ENCODE measurements at regions not wholly inside any gene's neighbourhood (a gene's known extent, or its start where the extent isn't known, plus 50 kb on each side); places are given as distances from the start of the nearest gene placed in this dataset.

- no peak for DNase-seq
These were observed 381.1 kb upstream of the ACTBL2 start for GRCh38 chr5:57863661-57864060.

- no peak for DNase-seq
These were observed 380.3 kb upstream of the ACTBL2 start for GRCh38 chr5:57862942-57863341.

DNA sequence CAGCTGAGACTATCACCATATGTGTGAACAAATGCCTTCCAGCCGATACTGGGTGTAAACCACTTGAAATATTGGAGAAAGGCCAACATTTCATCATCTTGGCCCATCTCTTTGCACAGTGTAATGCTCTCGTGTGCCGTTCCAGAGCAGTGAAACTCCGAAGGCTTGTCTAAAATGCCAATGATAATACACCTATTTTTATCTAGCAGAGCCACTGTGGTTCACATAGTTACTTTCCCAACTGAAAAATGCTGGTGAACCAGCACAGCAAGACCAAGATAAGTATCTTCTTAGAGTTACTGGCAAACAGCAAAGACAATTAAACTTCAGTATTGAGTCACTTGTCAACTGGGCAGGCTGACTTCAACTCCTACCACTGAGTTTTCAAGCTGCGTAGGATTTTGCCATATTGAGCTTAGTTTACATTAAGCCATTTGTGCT, 379.9 kb upstream of the ACTBL2 start:
- no peak for DNase-seq

GRCh38 chr5:57859626-57860025, 377.0 kb upstream of the ACTBL2 start:
- no peak for DNase-seq

DNA sequence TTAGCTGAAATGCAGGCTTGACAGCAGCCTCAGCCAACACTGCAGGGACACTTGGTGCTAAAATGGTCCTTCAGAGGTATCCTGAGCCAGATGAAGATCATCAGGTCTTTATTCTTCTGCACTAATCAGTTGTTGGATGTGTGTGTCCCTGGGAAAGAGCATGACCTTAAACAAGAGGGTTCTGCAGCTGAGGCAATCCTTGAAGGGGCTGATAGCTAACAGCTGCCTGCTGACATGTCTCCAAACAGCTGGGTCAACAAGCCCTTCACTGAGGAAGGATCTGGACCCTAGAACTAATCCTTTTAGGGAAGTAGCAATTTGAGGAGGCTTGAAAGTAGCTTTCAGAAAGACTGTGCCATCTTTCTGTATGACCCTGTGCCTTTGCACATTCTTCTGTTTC, 376.3 kb upstream of the ACTBL2 start:
- no peak for DNase-seq

GRCh38 chr5:57857696-57858095, 375.1 kb upstream of the ACTBL2 start:
- no peak for DNase-seq

DNA sequence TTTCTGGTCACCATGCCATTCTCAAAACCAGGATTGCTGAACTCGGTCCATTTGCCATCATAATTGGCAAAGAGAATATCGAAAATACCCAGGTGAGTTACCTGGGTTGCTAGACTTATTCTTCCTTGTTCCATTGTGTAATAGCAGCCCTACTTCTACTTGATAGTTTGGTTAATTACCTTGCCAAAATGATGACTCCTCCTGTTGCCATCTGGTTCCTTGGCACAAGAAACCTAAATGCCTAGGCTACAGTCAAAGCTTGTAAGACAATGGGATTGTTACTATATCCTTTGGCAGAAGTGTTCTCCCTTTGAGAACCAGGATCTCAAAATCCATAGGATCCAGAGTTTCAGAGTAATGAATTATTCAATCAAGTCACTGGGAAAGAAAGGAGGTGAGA, 373.2 kb upstream of the ACTBL2 start:
- DNase-seq: no peak

DNA sequence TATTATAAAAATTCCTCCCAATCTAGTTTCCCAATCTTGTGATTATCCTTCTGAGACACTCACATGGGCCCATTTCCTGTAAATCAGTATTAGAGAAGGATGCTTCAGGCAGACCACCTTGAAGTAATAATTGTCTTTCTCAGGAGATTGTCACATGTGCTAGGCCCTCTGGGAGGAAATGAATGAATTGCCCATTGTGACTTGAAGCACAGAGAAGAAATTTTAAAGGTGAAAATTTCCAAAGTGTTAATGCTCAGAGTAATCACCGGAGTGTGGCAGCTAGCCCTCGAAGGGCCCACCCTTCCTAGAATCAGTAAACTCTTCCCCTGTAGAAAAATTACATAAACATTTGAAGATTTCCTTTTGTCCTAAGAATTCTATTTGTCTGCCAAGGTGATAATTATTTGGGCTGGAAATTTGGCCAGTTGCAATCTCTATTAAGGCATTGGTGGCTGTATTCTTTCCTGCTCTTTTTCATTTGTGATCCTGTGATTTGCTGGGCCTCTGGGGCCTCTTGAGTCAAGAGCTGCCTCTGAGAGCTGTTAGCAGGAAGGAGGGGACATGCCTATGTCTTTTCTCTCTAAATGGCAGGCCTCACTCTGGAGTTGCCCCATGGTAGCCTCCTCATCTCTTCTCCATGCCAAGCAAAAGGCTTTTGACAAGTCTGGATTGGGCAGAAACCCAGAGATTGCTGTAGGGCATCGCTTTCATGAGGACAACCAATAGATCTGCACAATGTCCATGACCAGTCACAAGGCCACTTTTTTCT, 371.5 kb upstream of the ACTBL2 start:
- no peak for DNase-seq

DNA sequence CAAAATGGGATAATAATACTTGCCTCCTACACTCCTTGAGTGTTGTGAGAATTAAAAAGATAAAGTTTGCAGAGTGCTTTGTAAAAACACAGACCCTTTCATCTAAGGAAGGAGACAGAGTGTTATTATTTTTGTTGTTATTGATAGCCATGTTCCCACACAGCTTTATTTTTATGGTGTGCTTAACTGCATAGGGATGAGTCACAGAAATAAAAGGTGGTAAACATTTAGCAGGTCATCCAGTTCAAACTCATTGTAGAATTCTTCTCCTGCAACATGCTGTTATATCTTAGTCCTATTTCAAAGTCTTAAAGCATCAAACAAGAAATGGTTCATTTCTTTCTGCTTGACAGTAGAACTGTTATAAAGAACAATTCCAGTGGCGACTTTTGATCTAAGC, 367.5 kb upstream of the ACTBL2 start:
- DNase-seq: no peak

- DNase-seq: no peak
These were observed 362.4 kb upstream of the ACTBL2 start for GRCh38 chr5:57845025-57845424.

DNA sequence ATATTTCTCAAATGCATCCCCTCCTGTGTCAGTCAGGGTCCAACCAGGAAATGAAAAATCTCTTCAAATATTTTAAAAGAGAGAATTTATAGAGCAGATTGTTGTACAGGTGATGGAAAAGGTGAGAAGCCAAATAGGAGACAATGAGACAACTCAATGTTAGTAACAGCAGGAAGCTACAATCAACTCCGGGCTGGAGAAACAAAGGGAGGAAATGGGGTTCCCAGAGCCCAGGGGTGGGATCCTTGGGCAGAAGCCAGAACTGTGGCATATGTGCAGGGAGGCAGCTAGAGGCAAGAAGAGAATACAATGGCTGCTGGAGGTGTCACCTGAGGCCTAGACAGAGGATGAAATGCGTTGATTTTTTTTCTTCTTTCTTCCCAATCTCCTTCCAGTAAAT, 361.8 kb upstream of the ACTBL2 start:
- no peak for DNase-seq

GRCh38 chr5:57843059-57843367, 360.4 kb upstream of the ACTBL2 start:
- no peak for DNase-seq

DNA sequence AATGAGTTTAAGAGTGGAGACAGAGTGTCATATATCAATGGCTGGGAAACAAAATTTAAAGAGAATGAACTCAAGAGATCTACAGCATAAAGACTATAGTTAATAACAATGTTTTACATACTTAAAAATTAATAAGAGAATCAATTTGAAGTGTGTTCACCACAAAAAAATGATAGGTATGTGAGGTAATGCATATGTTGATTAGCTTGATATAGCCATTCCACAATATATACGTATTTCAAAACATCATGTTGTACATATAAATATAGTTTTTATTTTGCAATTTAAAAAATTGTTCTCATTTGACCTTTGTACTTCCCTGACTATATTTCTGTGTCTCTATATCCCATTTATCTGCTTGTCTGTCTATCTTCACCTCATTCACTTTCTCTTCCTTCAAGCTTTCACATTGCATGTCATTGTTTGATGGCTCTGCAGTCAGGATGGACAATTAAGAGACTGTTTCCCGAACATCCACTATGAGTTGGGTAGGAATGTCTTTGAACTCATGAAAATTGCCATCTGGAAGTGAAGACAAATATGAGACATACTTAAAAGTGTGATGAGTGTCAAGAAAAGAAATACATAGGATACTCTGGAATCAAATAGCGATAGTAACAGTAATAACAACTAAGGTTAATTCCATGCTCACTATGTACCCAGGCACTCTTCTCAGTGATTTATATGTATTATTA, 359.9 kb upstream of the ACTBL2 start:
- no peak for DNase-seq

DNA sequence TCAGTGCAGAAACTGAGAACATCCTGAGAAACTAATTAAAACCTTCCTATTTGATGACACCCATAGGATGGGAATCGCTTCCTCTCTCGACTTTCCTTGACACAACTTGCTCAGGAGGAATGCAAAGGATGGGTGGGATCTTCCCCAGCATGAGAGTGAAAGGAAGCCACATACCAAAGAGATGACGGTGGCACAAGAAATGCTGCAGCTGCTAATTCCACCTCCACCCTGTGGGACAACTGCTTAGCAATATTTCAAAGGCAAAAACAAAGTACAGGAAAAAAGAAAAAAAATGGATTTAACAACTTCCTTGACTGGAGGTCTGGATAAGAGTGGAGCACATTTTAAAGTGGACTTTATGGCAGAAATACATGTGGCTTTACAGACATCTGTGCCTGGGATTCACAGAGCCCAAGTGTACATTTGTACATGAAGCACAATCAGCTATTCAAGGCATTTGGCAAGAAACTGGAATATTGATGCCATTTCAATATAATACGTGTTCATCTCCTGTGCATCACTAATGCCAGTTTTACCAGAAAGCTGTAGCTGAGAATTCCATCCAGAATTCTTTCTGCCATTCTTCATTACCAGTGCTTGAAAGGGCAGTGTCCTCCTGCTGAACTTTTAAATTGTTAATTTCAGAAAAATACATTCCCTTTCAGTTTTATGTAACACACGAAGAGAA, 359.2 kb upstream of the ACTBL2 start:
- no peak for DNase-seq

- no peak for DNase-seq
These were observed 356.9 kb upstream of the ACTBL2 start for GRCh38 chr5:57839437-57840079.

- DNase-seq: no peak
These were observed 356.4 kb upstream of the ACTBL2 start for GRCh38 chr5:57839025-57839424.

GRCh38 chr5:57836921-57837320, 354.3 kb upstream of the ACTBL2 start:
- no peak for DNase-seq

DNA sequence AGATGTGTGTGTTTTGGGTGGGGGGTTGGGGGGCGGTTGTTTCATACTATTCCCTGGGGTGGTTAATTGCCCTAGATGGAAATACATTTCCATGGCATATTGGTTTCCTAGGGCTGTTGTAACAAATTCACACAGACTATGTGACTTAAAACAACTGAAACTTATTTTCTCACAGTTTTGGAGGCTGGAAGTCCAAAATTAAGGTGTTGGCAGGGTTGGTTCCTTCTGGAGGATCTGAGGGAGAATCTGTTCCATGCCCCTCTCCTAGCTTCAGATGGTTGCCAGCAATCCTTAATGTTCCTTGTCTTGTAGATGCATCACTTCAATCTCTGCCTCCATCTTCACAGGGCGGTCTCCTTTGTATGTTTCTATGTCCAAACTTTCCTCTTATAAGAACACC, 353.7 kb upstream of the ACTBL2 start:
- DNase-seq: no peak

GRCh38 chr5:57834829-57835608, 352.4 kb upstream of the ACTBL2 start:
- DNase-seq: no peak

- no peak for DNase-seq
These were observed 350.9 kb upstream of the ACTBL2 start for GRCh38 chr5:57833489-57833888.

GRCh38 chr5:57832875-57833274, 350.3 kb upstream of the ACTBL2 start:
- DNase-seq: no peak

DNA sequence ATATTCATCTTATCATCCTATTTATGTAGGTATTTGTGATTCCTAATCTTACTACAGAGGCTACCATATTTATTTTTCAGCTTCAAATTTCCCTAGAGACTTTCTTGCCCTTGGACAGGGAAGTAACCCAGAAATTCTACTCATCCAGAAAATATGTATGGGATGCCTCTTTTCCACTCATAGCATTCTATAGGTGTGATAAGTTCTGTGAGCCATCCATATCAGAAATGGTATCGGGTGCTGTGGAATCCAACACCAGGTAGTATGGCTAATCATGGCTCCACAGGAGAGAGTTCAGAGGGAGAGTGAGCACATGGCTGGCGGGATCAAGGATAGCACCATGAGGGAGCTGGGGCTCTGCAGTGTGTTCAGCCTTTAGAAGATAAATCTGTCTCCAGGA, 349.3 kb upstream of the ACTBL2 start:
- DNase-seq: no peak

GRCh38 chr5:57831090-57831489, 348.5 kb upstream of the ACTBL2 start:
- no peak for DNase-seq
